ENCODE measurements at regions not wholly inside any gene's neighbourhood (a gene's known extent, or its start where the extent isn't known, plus 50 kb on each side); places are given as distances from the start of the nearest gene placed in this dataset.

DNA sequence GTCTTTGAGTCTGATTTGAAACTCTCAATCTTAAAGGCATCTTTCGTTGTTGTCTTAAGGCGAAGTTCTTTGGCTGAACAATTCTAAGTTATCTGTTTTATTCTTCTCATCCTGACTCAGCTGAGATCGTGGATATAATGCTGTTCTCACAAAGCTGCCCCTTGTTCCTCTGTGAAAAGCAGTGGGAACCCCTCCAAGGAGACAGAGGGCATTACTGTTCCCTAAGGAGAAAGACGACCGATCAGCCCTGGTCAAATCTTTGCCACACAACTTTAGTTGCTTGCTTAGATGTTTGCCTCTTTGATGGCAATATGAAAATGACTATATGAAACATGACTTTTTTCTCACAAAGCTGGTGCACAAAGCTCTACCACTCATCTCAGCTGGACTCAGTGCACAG lies 1016.7 kb downstream of the REEP3 start:
- no peak for TF ChIP-seq EZH2phosphoT487 (conservative IDR thresholded peaks at IDR 0.05; ENCODE audit: low read length)
- TF ChIP-seq, protein P1, sequence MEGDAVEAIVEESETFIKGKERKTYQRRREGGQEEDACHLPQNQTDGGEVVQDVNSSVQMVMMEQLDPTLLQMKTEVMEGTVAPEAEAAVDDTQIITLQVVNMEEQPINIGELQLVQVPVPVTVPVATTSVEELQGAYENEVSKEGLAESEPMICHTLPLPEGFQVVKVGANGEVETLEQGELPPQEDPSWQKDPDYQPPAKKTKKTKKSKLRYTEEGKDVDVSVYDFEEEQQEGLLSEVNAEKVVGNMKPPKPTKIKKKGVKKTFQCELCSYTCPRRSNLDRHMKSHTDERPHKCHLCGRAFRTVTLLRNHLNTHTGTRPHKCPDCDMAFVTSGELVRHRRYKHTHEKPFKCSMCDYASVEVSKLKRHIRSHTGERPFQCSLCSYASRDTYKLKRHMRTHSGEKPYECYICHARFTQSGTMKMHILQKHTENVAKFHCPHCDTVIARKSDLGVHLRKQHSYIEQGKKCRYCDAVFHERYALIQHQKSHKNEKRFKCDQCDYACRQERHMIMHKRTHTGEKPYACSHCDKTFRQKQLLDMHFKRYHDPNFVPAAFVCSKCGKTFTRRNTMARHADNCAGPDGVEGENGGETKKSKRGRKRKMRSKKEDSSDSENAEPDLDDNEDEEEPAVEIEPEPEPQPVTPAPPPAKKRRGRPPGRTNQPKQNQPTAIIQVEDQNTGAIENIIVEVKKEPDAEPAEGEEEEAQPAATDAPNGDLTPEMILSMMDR (IDR thresholded peaks at IDR 0.05; ENCODE audit: insufficient read depth, low read length, poor library complexity, severe bottlenecking), result no peak
